ENCODE measurements at regions not wholly inside any gene's neighbourhood (a gene's known extent, or its start where the extent isn't known, plus 50 kb on each side); places are given as distances from the start of the nearest gene placed in this dataset.

DNA sequence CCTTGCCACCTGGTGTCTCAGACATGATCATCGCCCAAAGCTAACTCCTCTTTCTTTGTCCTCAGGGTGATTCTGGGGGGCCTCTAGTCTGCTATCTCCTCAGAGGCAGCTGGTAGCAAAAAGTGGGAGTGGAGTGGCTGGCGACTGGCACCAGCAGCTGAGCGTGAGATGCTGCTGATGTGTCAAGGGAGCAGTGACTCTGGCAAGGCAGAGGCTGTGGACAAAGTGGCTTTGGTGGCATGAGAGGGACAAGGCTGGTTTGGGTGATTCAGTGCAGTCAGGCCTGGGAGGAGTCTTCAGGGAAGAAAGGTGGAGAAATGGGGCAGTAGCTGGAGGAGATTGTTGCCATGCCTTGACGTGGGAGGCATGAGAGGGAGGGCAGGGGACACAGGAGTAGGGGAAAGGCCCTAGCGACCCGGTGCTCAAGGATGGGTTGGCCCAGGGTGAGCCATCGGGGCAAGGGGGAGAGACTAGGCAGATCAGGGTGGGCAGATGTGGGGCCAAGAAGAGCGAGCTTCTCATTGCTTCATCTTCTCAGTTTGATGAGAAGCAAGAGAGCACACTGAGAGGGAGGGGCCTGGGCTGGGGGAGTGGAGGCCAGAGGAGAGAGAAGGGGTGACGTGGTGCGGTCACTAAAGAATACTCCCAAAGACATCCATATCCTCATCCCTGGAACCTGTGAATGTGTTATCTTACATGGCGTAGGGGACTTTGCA is 64.2 kb upstream of the SPTLC1 start:
- H3K9ac ChIP-seq (replicated peaks in 1 of 4; ENCODE audit: extremely low read depth in 1 of 4, low read depth in 3 of 4, low read length in 3 of 4), result no peak overlapping the region
- H2AFZ ChIP-seq (ENCODE audit: low read length), result no peak overlapping the region
- H3K27me3 ChIP-seq (replicated peaks in 1 of 4; ENCODE audit: control insufficient read depth in 3 of 4, extremely low read depth in 1 of 4, insufficient read depth in 3 of 4, low read length in 3 of 4), result peaks cover 0 to 1% (median 0%) of the 10 kb centered on the region in 4 experiments; a peak in 1 of 7 replicates
- no peak overlapping the region for H3K23ac ChIP-seq (ENCODE audit: insufficient read length)
- H3K36me3 ChIP-seq (ENCODE audit: control insufficient read depth in 2 of 4, insufficient read depth in 4 of 4, low read length in 3 of 4), result no peaks in the 10 kb centered on the region
- H3K79me1 ChIP-seq (ENCODE audit: low read depth, low read length), result no peaks in the 10 kb centered on the region; the same call in 1 of the 2 replicates
- FAIRE-seq (no peak), DNase-seq (ENCODE audit: low read depth in 1 of 2, low spot score in 2 of 2) (no peak)
- no peak overlapping the region for H3K4me3 ChIP-seq (ENCODE audit: extremely low read depth in 1 of 4, insufficient read depth in 2 of 4, low read depth in 3 of 4, low read length in 4 of 4)
- H2BK20ac ChIP-seq (ENCODE audit: low read length), result no peak overlapping the region
- no peak overlapping the region for H3K56ac ChIP-seq (replicated peaks; ENCODE audit: insufficient read length, low read depth, low read length)
- no peak overlapping the region for H3K18ac ChIP-seq (ENCODE audit: extremely low read depth, low read length)
- peaks cover 0 to 4% (median 0%) of the 10 kb centered on the region in 4 experiments; a peak in 1 of 7 replicates for H3K4me1 ChIP-seq (replicated peaks in 1 of 4; ENCODE audit: control insufficient read depth in 3 of 4, insufficient read depth in 4 of 4, low read length in 3 of 4)
- peaks cover 7% of the 10 kb centered on the region; the same call in 1 of the 2 replicates for H3K23me2 ChIP-seq (ENCODE audit: low read depth, low read length)
- no peak overlapping the region for H3K27ac ChIP-seq (ENCODE audit: low read depth, low read length)
- no peak overlapping the region for H2BK15ac ChIP-seq (ENCODE audit: low read length)
- WGBS, 2 experiments (ENCODE audit: extremely low coverage in 1 of 2, insufficient coverage in 1 of 2, insufficient read length in 1 of 2, insufficient replicate concordance in 2 of 2, low coverage in 1 of 2, low lambda C conversion rate in 2 of 2, missing lambda C conversion rate in 1 of 2), result 93% methylated on average over 10 of the region's 11 CpGs; no CpG with 5 or more reads in 1 of the 2 experiments
- no peak overlapping the region for H2BK5ac ChIP-seq (ENCODE audit: low read depth, low read length)
- H2BK12ac ChIP-seq (ENCODE audit: low read depth, low read length), result no peak overlapping the region
- no peak overlapping the region for H2BK120ac ChIP-seq (replicated peaks; ENCODE audit: low read depth, low read length)
- ChIA-PET POLR2A (ENCODE audit: partially characterized antibody) (interaction anchor here (1.2 kb wide), 1 partner anchor 31 kb away, joined by 3 read pairs; no protein-coding TSS in a partner anchor), CTCF (ENCODE audit: partially characterized antibody) (interaction anchor here (0.6 to 9.0 kb wide), 5 partner anchors 12 to 56 kb away, joined by 3 to 100 read pairs (median 3); no protein-coding TSS in a partner anchor)
- no peak overlapping the region for H3K4ac ChIP-seq (replicated peaks; ENCODE audit: insufficient read length, low read depth, low read length)
- H4K91ac ChIP-seq (replicated peaks; ENCODE audit: insufficient read length, low read length), result no peak overlapping the region
- H3K79me2 ChIP-seq (ENCODE audit: control insufficient read depth in 1 of 2, insufficient read depth in 2 of 2, low read length in 2 of 2), result no peaks in the 10 kb centered on the region
- H3K14ac ChIP-seq (ENCODE audit: insufficient read length), result no peak overlapping the region
- H4K8ac ChIP-seq (ENCODE audit: extremely low read depth, insufficient read depth, low read length), result no peak overlapping the region
- H4K5ac ChIP-seq (ENCODE audit: insufficient read length, low read depth, low read length), result no peak overlapping the region
- TF ChIP-seq ZNF274 (IDR thresholded peaks at IDR 0.05; ENCODE audit: borderline replicate concordance, extremely low read depth, low read length) (no peak), YY1 (IDR thresholded peaks at IDR 0.05; ENCODE audit: low read depth, low read length) (no peak), FOSL1 (IDR thresholded peaks at IDR 0.05; ENCODE audit: insufficient read depth, low read depth, low read length) (no peak), GABPA (IDR thresholded peaks at IDR 0.05; ENCODE audit: borderline replicate concordance, insufficient read depth, low read length) (no peak), BCL11A (IDR thresholded peaks at IDR 0.05; ENCODE audit: low read depth in 2 of 2, low read length in 2 of 2) (no peak), CBX5 (IDR thresholded peaks at IDR 0.05; ENCODE audit: low read depth, low read length) (no peak), TAF1 (IDR thresholded peaks at IDR 0.05; ENCODE audit: low read depth, low read length) (no peak), SP2 (IDR thresholded peaks at IDR 0.05; ENCODE audit: low read length) (no peak)
- TF ChIP-seq, protein P1, sequence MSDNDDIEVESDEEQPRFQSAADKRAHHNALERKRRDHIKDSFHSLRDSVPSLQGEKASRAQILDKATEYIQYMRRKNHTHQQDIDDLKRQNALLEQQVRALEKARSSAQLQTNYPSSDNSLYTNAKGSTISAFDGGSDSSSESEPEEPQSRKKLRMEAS (IDR thresholded peaks at IDR 0.05), result no peak
- H2AK5ac ChIP-seq (ENCODE audit: low read depth, low read length), result no peak overlapping the region
- H3K4me2 ChIP-seq (ENCODE audit: insufficient read depth in 1 of 2, low read depth in 2 of 2, low read length in 2 of 2), result no peak overlapping the region
- no peaks in the 10 kb centered on the region for H4K20me1 ChIP-seq (replicated peaks in 1 of 2; ENCODE audit: control insufficient read depth in 1 of 2, insufficient read depth in 2 of 2, low read length in 2 of 2)
- peaks cover 4 to 7% of the 10 kb centered on the region in 2 experiments; a peak in 1 of 4 replicates for H3K9me3 ChIP-seq (ENCODE audit: insufficient read depth in 2 of 2, low read depth in 1 of 2, low read length in 1 of 2)

Data from H1 (cell line).